ENCODE measurements at regions not wholly inside any gene's neighbourhood (a gene's known extent, or its start where the extent isn't known, plus 50 kb on each side); places are given as distances from the start of the nearest gene placed in this dataset.

DNA sequence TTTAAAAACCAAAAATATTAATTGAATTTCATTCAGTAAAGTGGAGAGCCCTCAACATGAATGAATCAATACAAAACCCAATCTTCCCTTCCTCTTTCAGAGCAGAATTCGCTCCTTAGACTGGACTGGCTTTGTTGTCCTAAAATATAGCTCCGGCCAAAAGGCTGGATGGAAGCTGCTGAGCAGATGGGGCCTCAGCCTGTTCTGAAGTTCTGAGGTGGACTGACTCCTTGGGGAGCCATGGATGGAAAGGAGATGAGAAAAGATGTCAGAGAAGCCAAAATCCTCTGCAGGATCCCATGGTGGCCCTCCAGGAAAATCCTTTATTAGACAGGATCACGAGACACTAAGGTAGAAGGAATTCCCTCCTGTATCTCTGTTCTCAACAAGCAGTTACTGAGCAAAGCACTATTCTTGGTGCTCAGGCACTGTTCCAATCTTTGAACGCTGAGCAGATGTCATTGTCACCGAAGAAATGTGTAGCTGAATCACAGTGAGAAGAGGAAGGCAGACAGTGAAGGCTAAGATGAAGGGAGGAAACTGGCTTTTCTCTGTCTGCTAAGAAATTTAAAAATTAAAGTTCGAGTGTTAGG, 122.0 kb downstream of the SEMA6D start:
- TF ChIP-seq, protein P1, sequence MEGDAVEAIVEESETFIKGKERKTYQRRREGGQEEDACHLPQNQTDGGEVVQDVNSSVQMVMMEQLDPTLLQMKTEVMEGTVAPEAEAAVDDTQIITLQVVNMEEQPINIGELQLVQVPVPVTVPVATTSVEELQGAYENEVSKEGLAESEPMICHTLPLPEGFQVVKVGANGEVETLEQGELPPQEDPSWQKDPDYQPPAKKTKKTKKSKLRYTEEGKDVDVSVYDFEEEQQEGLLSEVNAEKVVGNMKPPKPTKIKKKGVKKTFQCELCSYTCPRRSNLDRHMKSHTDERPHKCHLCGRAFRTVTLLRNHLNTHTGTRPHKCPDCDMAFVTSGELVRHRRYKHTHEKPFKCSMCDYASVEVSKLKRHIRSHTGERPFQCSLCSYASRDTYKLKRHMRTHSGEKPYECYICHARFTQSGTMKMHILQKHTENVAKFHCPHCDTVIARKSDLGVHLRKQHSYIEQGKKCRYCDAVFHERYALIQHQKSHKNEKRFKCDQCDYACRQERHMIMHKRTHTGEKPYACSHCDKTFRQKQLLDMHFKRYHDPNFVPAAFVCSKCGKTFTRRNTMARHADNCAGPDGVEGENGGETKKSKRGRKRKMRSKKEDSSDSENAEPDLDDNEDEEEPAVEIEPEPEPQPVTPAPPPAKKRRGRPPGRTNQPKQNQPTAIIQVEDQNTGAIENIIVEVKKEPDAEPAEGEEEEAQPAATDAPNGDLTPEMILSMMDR (IDR thresholded peaks at IDR 0.05; ENCODE audit: poor library complexity), result no peak
- TF ChIP-seq EZH2 (IDR thresholded peaks at IDR 0.05; ENCODE audit: borderline replicate concordance), result no peak
